ENCODE measurements at regions not wholly inside any gene's neighbourhood (a gene's known extent, or its start where the extent isn't known, plus 50 kb on each side); places are given as distances from the start of the nearest gene placed in this dataset.

- TF ChIP-seq CTCF (IDR thresholded peaks at IDR 0.05; ENCODE audit: borderline replicate concordance, extremely low read depth, low read length, poor library complexity, severe bottlenecking) = no peak
- TF ChIP-seq EZH2 (IDR thresholded peaks at IDR 0.05; ENCODE audit: borderline replicate concordance, low read depth, low read length, severe bottlenecking) = no peak
These were observed 110.0 kb upstream of the CDIN1 start for GRCh38 chr15:36469311-36469966.

Data from DND-41 (cell line).